Muscle of leg (tissue), 3 donors: ENCODE measurements at regions not wholly inside any gene's neighbourhood (a gene's known extent, or its start where the extent isn't known, plus 50 kb on each side); places are given as distances from the start of the nearest gene placed in this dataset.

Source experiments
- DNase-seq: peaks from one replicate; pipeline ENCODE4 v3.0.0; 2013
- H3K27ac ChIP-seq: one replicate; pipeline ENCODE4 v1.5.1; 2013; ENCODE audit warnings: mild to moderate bottlenecking, low read length, control low read depth
- H3K27me3 ChIP-seq: one replicate; pipeline ENCODE4 v1.6.1; 2013; ENCODE audit warnings: low read length; ENCODE audit not compliant: control insufficient read depth, insufficient read depth
- H3K36me3 ChIP-seq: one replicate; pipeline ENCODE4 v1.6.1; 2013; ENCODE audit warnings: low read length; ENCODE audit not compliant: control insufficient read depth, insufficient read depth
- H3K4me1 ChIP-seq: one replicate; pipeline ENCODE4 v1.6.1; 2013; ENCODE audit warnings: low read length; ENCODE audit not compliant: control insufficient read depth, insufficient read depth
- H3K4me3 ChIP-seq: one replicate; pipeline ENCODE4 v1.5.1; 2013; ENCODE audit warnings: low read length, control low read depth
- H3K9me3 ChIP-seq: replicated peaks from 2 replicates; pipeline ENCODE4 v1.6.1; 2013; ENCODE audit warnings: low read depth, low read length; ENCODE audit not compliant: control insufficient read depth
- WGBS: methylation state at CpG from one replicate; pipeline ENCODE4 v1.1.5; 2013; ENCODE audit warnings: missing lambda C conversion rate; ENCODE audit not compliant: insufficient coverage; 5-methylcytosine and 5-hydroxymethylcytosine counted together

DNA sequence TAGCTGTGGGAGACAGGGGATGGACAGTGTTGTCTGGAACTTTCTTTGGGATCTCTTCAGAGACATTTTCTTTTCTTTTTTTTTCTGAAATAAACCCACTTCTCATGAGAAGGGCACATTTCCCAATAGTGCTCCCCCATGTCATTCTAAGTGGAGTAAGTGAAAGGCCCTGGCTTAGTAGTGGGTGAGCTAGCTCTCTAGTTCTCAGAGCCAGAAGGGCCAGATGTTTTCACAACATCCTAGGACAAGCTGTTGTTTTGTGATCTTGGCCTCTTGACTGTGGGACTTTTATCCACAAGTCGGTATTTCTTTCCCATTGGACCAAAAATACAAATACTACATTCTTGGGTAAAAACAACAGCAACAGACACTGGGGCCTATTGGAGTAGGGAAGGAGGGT lies 607.7 kb upstream of the TENM4 start:
- H3K4me1 ChIP-seq, result no peaks in the 10 kb centered on the region
- no peaks in the 10 kb centered on the region for H3K9me3 ChIP-seq
- H3K4me3 ChIP-seq, result no peak overlapping the region
- no peak overlapping the region for H3K27ac ChIP-seq
- no peaks in the 10 kb centered on the region for H3K27me3 ChIP-seq
- no peaks in the 10 kb centered on the region for H3K36me3 ChIP-seq
- DNase-seq, result no peak
- no CpG with 5 or more reads among the region's 1 CpG for WGBS

DNA sequence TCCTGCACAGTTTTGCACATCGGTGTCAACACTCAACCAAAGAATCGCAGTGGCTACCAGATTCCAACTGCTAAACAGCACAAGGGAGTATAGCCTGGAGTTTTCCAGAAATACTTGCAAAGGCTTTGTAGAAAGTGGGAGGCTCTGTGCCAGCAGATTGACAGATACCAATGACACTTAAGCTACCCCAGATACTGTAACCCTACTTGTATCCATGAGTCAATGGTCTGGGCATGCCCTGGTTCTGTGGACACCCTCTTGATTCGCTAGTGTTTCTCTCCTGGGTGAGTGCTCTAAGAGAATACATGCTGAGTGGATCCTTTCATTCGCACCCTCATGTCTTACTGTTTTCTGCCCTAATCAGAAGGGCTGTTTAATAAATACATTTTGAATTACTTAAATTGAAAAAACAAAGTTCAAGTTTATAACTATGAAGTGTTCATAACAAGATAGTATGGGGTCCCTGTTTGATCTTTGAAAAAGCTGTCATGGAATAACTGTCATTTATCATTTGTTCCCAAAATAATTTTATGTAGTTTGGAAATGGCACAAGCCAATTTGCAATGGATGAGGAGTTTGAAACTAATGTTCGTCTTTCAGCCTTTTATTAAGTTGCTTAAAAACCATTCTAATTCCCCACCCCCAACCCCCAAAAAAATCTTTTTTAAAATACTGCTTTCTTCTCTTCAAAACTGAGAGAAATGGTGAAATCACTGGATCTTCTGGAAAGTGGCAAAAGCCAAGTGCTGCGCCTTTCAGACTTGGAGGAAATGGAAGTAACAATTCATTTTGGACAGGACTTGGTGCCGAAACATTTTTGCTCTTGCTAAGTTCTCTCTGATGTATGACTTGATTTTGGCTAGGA lies 600.5 kb upstream of the TENM4 start:
- 89% methylated on average over 1 of the region's 7 CpGs for WGBS

GRCh38 chr11:80034801-80035200 lies 594.0 kb upstream of the TENM4 start:
- no peaks in the 10 kb centered on the region for H3K9me3 ChIP-seq
- no peak overlapping the region for H3K4me3 ChIP-seq
- no peaks in the 10 kb centered on the region for H3K4me1 ChIP-seq
- no peak overlapping the region for H3K27ac ChIP-seq
- WGBS, result no CpG with 5 or more reads among the region's 1 CpG
- no peak for DNase-seq
- no peaks in the 10 kb centered on the region for H3K36me3 ChIP-seq
- no peaks in the 10 kb centered on the region for H3K27me3 ChIP-seq

More for the DNA sequence above, 600.5 kb upstream of the TENM4 start:
- Histone ChIP-seq H3K4me1 (no peaks in the 10 kb centered on the region), H3K4me3 (no peak overlapping the region), H3K36me3 (no peaks in the 10 kb centered on the region), H3K9me3 (no peaks in the 10 kb centered on the region), H3K27ac (no peak overlapping the region), H3K27me3 (no peaks in the 10 kb centered on the region)
- no peak for DNase-seq

DNA sequence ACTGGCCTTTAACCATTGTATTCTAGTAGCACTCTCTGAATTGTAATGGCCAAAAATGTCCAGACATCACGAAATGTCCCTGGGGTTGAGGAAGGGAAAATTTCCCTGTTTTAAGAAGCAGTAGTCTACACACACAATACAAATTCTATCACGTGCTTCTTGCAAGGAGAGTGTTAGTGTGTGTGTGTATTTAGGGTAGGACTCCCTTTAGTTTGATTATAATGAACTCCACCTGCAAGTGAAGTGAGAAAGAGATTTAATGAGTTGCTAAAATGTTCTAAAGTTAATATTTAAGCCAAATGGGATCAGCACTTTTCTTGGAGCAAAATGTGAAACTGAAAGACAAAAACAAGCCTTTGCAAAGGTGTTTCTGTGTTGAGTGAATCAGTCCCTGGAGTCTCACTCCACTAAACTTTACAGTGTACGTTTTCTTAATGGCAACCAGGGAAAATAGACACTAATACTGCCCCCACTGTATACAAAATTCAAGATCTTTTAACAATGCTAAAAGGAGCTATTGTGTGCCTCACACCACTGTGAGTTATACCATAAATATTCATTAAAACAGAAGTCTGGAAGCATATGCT lies 590.3 kb upstream of the TENM4 start:
- no peaks in the 10 kb centered on the region for H3K9me3 ChIP-seq
- no peak for DNase-seq
- H3K4me3 ChIP-seq, result no peak overlapping the region
- H3K27ac ChIP-seq, result no peak overlapping the region
- H3K27me3 ChIP-seq, result no peaks in the 10 kb centered on the region
- WGBS, result no CpG with 5 or more reads among the region's 3 CpGs
- no peaks in the 10 kb centered on the region for H3K36me3 ChIP-seq
- no peaks in the 10 kb centered on the region for H3K4me1 ChIP-seq

GRCh38 chr11:80028998-80029397 lies 588.2 kb upstream of the TENM4 start:
- Histone ChIP-seq H3K27ac (no peak overlapping the region), H3K36me3 (no peaks in the 10 kb centered on the region), H3K4me3 (no peak overlapping the region), H3K4me1 (no peaks in the 10 kb centered on the region), H3K27me3 (no peaks in the 10 kb centered on the region), H3K9me3 (no peaks in the 10 kb centered on the region)
- 40% methylated on average over 1 of the region's 3 CpGs for WGBS
- no peak for DNase-seq

GRCh38 chr11:80024119-80024518 lies 583.3 kb upstream of the TENM4 start:
- Histone ChIP-seq H3K36me3 (no peaks in the 10 kb centered on the region), H3K27ac (no peak overlapping the region), H3K9me3 (no peaks in the 10 kb centered on the region), H3K4me1 (no peaks in the 10 kb centered on the region), H3K4me3 (no peak overlapping the region), H3K27me3 (no peaks in the 10 kb centered on the region)
- no peak for DNase-seq
- WGBS, result no CpG with 5 or more reads among the region's 4 CpGs

DNA sequence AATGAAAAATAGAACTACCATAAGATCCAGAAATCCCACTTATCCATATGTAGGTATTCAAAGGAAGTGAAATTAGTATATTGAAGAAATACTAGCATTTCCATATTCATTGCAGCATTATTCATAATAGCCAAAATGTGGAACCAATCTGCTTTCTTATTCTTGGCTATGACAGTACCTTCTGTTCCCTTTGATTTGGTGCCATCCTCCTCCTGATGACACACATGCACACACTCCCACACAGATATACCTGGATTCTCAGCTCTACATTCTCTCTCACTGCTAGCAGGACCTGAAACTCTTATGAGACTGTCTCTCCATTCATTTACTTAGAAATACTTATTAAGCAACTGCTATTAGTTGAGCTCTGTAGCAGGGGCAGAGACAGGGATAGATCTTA lies 582.6 kb upstream of the TENM4 start:
- no peaks in the 10 kb centered on the region for H3K27me3 ChIP-seq
- H3K4me3 ChIP-seq, result no peak overlapping the region
- H3K36me3 ChIP-seq, result no peaks in the 10 kb centered on the region
- H3K27ac ChIP-seq, result no peak overlapping the region
- no peaks in the 10 kb centered on the region for H3K4me1 ChIP-seq
- no peaks in the 10 kb centered on the region for H3K9me3 ChIP-seq
- DNase-seq, result no peak

- Histone ChIP-seq H3K27ac (no peak overlapping the region), H3K4me1 (no peaks in the 10 kb centered on the region), H3K9me3 (no peaks in the 10 kb centered on the region), H3K36me3 (no peaks in the 10 kb centered on the region), H3K27me3 (no peaks in the 10 kb centered on the region), H3K4me3 (no peak overlapping the region)
- no peak for DNase-seq
- WGBS, result no CpG with 5 or more reads among the region's 1 CpG
These were observed 569.7 kb upstream of the TENM4 start for GRCh38 chr11:80010536-80010935.

DNA sequence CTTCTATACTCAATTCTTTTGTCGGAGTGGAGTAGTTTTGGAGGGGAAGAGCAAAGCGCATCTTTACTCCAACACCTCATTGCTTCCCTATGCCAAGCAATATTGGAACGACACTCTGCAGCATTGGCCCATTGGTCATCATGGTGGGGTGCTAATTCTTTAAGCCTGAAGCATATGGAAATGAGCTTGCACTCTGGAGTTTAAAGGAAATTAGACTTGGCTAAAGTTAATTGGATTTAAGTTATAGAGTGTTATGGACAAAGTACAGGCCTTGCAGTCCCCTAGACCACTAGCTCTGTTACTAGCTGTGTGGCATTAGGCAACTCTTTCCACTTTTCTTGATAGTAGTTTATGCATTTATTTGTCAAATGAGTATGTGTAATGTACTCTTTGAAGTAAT lies 568.3 kb upstream of the TENM4 start:
- no peaks in the 10 kb centered on the region for H3K27me3 ChIP-seq
- H3K4me3 ChIP-seq, result no peak overlapping the region
- no peaks in the 10 kb centered on the region for H3K9me3 ChIP-seq
- DNase-seq, result no peak
- no peaks in the 10 kb centered on the region for H3K36me3 ChIP-seq
- no peaks in the 10 kb centered on the region for H3K4me1 ChIP-seq
- 83% methylated on average over 1 of the region's 3 CpGs for WGBS
- H3K27ac ChIP-seq, result no peak overlapping the region

DNA sequence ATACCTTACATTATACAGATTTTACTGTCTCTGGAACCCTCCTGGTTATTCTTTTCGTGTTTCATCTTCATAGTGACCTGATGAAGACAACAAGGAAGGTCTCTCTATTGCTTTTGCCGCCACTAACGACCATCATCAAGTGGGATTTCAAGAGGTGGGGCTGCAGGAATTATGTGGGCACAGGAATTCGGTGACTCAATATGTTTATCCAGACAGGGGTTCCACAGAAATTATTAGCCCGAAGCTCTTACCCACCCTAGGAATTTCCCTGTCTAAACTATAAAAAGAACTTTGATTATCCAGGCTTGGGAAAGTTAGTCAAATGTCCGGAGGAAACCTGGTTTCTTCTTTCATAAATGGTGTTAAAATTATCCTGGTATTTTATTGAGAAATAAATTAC lies 566.8 kb upstream of the TENM4 start:
- DNase-seq, result no peak
- Histone ChIP-seq H3K36me3 (no peaks in the 10 kb centered on the region), H3K27me3 (no peaks in the 10 kb centered on the region), H3K27ac (no peak overlapping the region), H3K4me1 (no peaks in the 10 kb centered on the region), H3K4me3 (no peak overlapping the region), H3K9me3 (no peaks in the 10 kb centered on the region)
- no CpG with 5 or more reads among the region's 6 CpGs for WGBS
